GM21825 (cell line): ENCODE measurements at regions not wholly inside any gene's neighbourhood (a gene's known extent, or its start where the extent isn't known, plus 50 kb on each side); places are given as distances from the start of the nearest gene placed in this dataset.

Source experiments
- ATAC-seq: cut with Tn5 transposase; IDR thresholded peaks from one replicate; pipeline ENCODE4 v1.9.1; 2021; ENCODE audit warnings: mild to moderate bottlenecking, moderate library complexity; ENCODE audit not compliant: unreplicated experiment

GRCh38 chr7:106774768-106775551 lies 90.1 kb upstream of the PIK3CG start:
- ATAC-seq, result no peak

GRCh38 chr7:106775552-106775936 lies 89.5 kb upstream of the PIK3CG start:
- no peak for ATAC-seq

- ATAC-seq, result no peak
Observed at GRCh38 chr7:106775975-106776607, 89.0 kb upstream of the PIK3CG start.

GRCh38 chr7:106776618-106777347 lies 88.3 kb upstream of the PIK3CG start:
- no peak for ATAC-seq

GRCh38 chr7:106777674-106778299 lies 87.3 kb upstream of the PIK3CG start:
- no peak for ATAC-seq

GRCh38 chr7:106778656-106779250 lies 86.3 kb upstream of the PIK3CG start:
- ATAC-seq, result no peak

- no peak for ATAC-seq
Observed at GRCh38 chr7:106779877-106780276, 85.2 kb upstream of the PIK3CG start.

GRCh38 chr7:106781007-106781406 lies 84.1 kb upstream of the PIK3CG start:
- no peak for ATAC-seq

GRCh38 chr7:106781828-106782544 lies 83.1 kb upstream of the PIK3CG start:
- ATAC-seq, result no peak

GRCh38 chr7:106783286-106783685 lies 81.8 kb upstream of the PIK3CG start:
- ATAC-seq, result no peak

GRCh38 chr7:106788637-106789036 lies 76.4 kb upstream of the PIK3CG start:
- ATAC-seq, result no peak

GRCh38 chr7:106791526-106791925 lies 73.6 kb upstream of the PIK3CG start:
- no peak for ATAC-seq

- no peak for ATAC-seq
Observed at GRCh38 chr7:106792233-106792926, 72.7 kb upstream of the PIK3CG start.

- no peak for ATAC-seq
Observed at GRCh38 chr7:106793015-106793975, 71.8 kb upstream of the PIK3CG start.

GRCh38 chr7:106794276-106795083 lies 70.6 kb upstream of the PIK3CG start:
- ATAC-seq, result no peak

- ATAC-seq, result no peak
Observed at GRCh38 chr7:106795084-106795876, 69.8 kb upstream of the PIK3CG start.

GRCh38 chr7:106795877-106796231 lies 69.2 kb upstream of the PIK3CG start:
- no peak for ATAC-seq
